Spleen (tissue), 7 donors: ENCODE measurements at regions not wholly inside any gene's neighbourhood (a gene's known extent, or its start where the extent isn't known, plus 50 kb on each side); places are given as distances from the start of the nearest gene placed in this dataset.

Experiments
- CTCF ChIP-seq, 11 experiments: fragments of 200-600 bp in 7 of 11; fragments of 450-650 bp in 4 of 11; sonication (generic) in 4 of 11; IDR thresholded peaks in 8 of 11; conservative IDR thresholded peaks in 3 of 11; 1 replicate in 7 of 11; 2 replicates in 4 of 11; pipeline versions ENCODE4 v1.4.0 to v1.8.0; 2016 to 2021; ENCODE audit warnings: antibody characterized with exemption in 11 of 11, inconsistent platforms in 4 of 11, mild to moderate bottlenecking in 1 of 11
- POLR2AphosphoS5 ChIP-seq, 3 donors: sonication (generic); formaldehyde crosslinking; IDR thresholded peaks; one replicate each; pipeline ENCODE4 v1.5.1; 2017; ENCODE audit warnings: antibody characterized with exemption in 3 of 3
- donor health status: DM: no; HTN: no; CAD: no; lungs with moderate emphysema.
- donor health status: DM: no; HTN: no; CAD: no.
- donor health status: DM: no; HTN: no; CAD: no.

GRCh38 chr6:1222728-1223595, 88.9 kb upstream of the FOXQ1 start:
- TF ChIP-seq CTCF (IDR thresholded peaks at IDR 0.05 in 8 of 11, conservative IDR thresholded peaks at IDR 0.05 in 3 of 11) (no peak), POLR2AphosphoS5 (IDR thresholded peaks at IDR 0.05) (no peak)
